ENCODE measurements at regions not wholly inside any gene's neighbourhood (a gene's known extent, or its start where the extent isn't known, plus 50 kb on each side); places are given as distances from the start of the nearest gene placed in this dataset.

GRCh38 chr6:114659513-114659912, 316.7 kb upstream of the HS3ST5 start:
- no peak for DNase-seq (ENCODE audit: low spot score)
- Mint-ChIP-seq H3K27me3 (ENCODE audit: low read depth) (no peaks in the 10 kb centered on the region), H3K4me3 (no peak overlapping the region), H3K4me1 (no peaks in the 10 kb centered on the region), H3K27ac (no peak overlapping the region), H3K9me3 (peaks cover 25% of the 10 kb centered on the region), H3K36me3 (peaks cover 15% of the 10 kb centered on the region)
- TF ChIP-seq ZNF317 (CRISPR knock-in tag; IDR thresholded peaks at IDR 0.05; ENCODE audit: borderline replicate concordance, low read depth) (no peak), TEAD4 (CRISPR knock-in tag; IDR thresholded peaks at IDR 0.05) (no peak), ATF2 (CRISPR knock-in tag; IDR thresholded peaks at IDR 0.05; ENCODE audit: borderline replicate concordance, low read depth) (no peak), ZSCAN18 (CRISPR knock-in tag; IDR thresholded peaks at IDR 0.05) (no peak), FOXK1 (CRISPR knock-in tag; IDR thresholded peaks at IDR 0.05) (no peak), SP1 (CRISPR knock-in tag; conservative IDR thresholded peaks at IDR 0.05) (no peak), KAT7 (CRISPR knock-in tag; IDR thresholded peaks at IDR 0.05; ENCODE audit: borderline replicate concordance) (no peak), RORB (CRISPR knock-in tag; IDR thresholded peaks at IDR 0.05) (no peak), EMX1 (CRISPR knock-in tag; IDR thresholded peaks at IDR 0.05) (no peak), ZNF416 (CRISPR knock-in tag; IDR thresholded peaks at IDR 0.05) (no peak)
- POLR2A ChIA-PET, result no interaction called here
- CTCF ChIA-PET, result no interaction called here
- no peak for ATAC-seq

GRCh38 chr6:114651611-114652010, 308.8 kb upstream of the HS3ST5 start:
- no peaks in the 10 kb centered on the region; the same call in 1 of the 2 replicates for H3K9me3 Mint-ChIP-seq
- DNase-seq (ENCODE audit: low spot score), result no peak
- no peak overlapping the region for H3K27ac Mint-ChIP-seq
- no peaks in the 10 kb centered on the region for H3K4me1 Mint-ChIP-seq
- POLR2A ChIA-PET, result no interaction called here
- H3K36me3 Mint-ChIP-seq, result no peaks in the 10 kb centered on the region
- CTCF ChIA-PET, result interaction anchor here (0.9 kb wide), 1 partner anchor 14 kb away, joined by 3 read pairs; no protein-coding TSS in a partner anchor
- no peaks in the 10 kb centered on the region for H3K27me3 Mint-ChIP-seq (ENCODE audit: low read depth)
- ATAC-seq, result no peak
- no peak overlapping the region for H3K4me3 Mint-ChIP-seq
- TF ChIP-seq ZNF281 (CRISPR knock-in tag; IDR thresholded peaks at IDR 0.05) (no peak), TCF7 (CRISPR knock-in tag; IDR thresholded peaks at IDR 0.05; ENCODE audit: low read depth) (no peak), ZNF232 (CRISPR knock-in tag; IDR thresholded peaks at IDR 0.05) (no peak), ZBTB43 (CRISPR knock-in tag; IDR thresholded peaks at IDR 0.05) (no peak), RORB (CRISPR knock-in tag; IDR thresholded peaks at IDR 0.05) (no peak), E2F4 (CRISPR knock-in tag; IDR thresholded peaks at IDR 0.05; ENCODE audit: borderline replicate concordance, low read depth) (no peak), OVOL2 (CRISPR knock-in tag; IDR thresholded peaks at IDR 0.05; ENCODE audit: borderline replicate concordance) (no peak), SMAD4 (CRISPR knock-in tag; IDR thresholded peaks at IDR 0.05) (no peak), PRDM15 (CRISPR knock-in tag; IDR thresholded peaks at IDR 0.05) (no peak), USF1 (CRISPR knock-in tag; IDR thresholded peaks at IDR 0.05) (no peak), ZSCAN18 (CRISPR knock-in tag; IDR thresholded peaks at IDR 0.05) (no peak)
